ENCODE measurements at regions not wholly inside any gene's neighbourhood (a gene's known extent, or its start where the extent isn't known, plus 50 kb on each side); places are given as distances from the start of the nearest gene placed in this dataset.

DNA sequence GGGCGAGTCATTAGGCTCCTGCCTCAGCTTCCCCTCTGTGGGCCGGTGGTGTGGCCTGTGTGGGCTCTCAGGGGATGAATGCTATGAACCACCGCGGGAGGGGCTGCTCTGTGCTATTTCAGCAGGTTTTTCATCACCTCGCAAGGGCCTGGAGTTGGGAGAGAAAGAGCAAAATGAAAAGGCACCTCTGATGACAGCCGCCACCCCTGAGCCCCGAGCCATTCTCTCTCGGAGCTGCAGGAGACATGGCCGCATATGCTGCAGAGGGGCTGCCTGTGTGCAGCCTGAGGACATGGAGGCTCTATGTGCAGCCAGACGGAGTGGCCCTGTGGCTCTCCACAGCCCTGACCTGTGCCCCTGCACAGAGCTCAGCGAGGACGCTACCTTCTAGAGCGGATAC, 96.2 kb upstream of the CTDP1 start:
- TF ChIP-seq, protein P1, sequence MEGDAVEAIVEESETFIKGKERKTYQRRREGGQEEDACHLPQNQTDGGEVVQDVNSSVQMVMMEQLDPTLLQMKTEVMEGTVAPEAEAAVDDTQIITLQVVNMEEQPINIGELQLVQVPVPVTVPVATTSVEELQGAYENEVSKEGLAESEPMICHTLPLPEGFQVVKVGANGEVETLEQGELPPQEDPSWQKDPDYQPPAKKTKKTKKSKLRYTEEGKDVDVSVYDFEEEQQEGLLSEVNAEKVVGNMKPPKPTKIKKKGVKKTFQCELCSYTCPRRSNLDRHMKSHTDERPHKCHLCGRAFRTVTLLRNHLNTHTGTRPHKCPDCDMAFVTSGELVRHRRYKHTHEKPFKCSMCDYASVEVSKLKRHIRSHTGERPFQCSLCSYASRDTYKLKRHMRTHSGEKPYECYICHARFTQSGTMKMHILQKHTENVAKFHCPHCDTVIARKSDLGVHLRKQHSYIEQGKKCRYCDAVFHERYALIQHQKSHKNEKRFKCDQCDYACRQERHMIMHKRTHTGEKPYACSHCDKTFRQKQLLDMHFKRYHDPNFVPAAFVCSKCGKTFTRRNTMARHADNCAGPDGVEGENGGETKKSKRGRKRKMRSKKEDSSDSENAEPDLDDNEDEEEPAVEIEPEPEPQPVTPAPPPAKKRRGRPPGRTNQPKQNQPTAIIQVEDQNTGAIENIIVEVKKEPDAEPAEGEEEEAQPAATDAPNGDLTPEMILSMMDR (IDR thresholded peaks at IDR 0.05), result no peak
- TF ChIP-seq POLR2A (IDR thresholded peaks at IDR 0.05), result no peak
